PC-9 (cell line): ENCODE measurements at regions not wholly inside any gene's neighbourhood (a gene's known extent, or its start where the extent isn't known, plus 50 kb on each side); places are given as distances from the start of the nearest gene placed in this dataset.

Source experiments
- BruUV-seq: library from RNA; stranded (reverse); fragments of 400-500 nt; replicated peaks from 2 replicates; lab custom pipeline; 2021; lab: Mats Ljungman, UMichigan
- CTCF ChIA-PET: fragments of 300-600 bp; sonication (Branson Sonifier 250); formaldehyde crosslinking; loops from one replicate; lab custom pipeline; 2022; ENCODE audit warnings: antibody characterized with exemption; lab: Charles Lee
- POLR2A ChIA-PET: fragments of 300-600 bp; sonication (Branson Sonifier 250); formaldehyde crosslinking; loops from one replicate; lab custom pipeline; 2022; ENCODE audit warnings: antibody characterized with exemption; ENCODE audit not compliant: unreplicated experiment; lab: Charles Lee
- DNase-seq, 2 experiments: peaks; one replicate each; pipeline versions ENCODE4 v3.0.0 to v3.0.0-alpha.2; 2015 to 2022; ENCODE audit warnings: mixed read lengths in 1 of 2
- H2AFZ ChIP-seq: fragments of 200-600 bp; sonication (generic); 2 replicates; pipeline ENCODE4 v1.8.1; 2017; ENCODE audit warnings: antibody characterized with exemption
- H3F3A ChIP-seq: fragments of 200-600 bp; sonication (generic); 2 replicates; pipeline ENCODE4 v1.8.1; 2017; ENCODE audit warnings: antibody characterized with exemption, mild to moderate bottlenecking, low read depth; ENCODE audit not compliant: insufficient read depth
- H3K27ac ChIP-seq: fragments of 200-600 bp; sonication (generic); 2 replicates; pipeline ENCODE4 v1.6.1; 2016; ENCODE audit warnings: mixed run types
- H3K27me3 ChIP-seq: fragments of 200-600 bp; sonication (generic); 2 replicates; pipeline ENCODE4 v1.6.1; 2016; ENCODE audit warnings: low read depth, mixed run types; ENCODE audit not compliant: insufficient read depth
- H3K36me3 ChIP-seq: fragments of 200-600 bp; sonication (generic); 2 replicates; pipeline ENCODE4 v1.6.1; 2016; ENCODE audit warnings: low read depth, mixed run types
- H3K4me1 ChIP-seq: fragments of 200-600 bp; sonication (generic); replicated peaks from 2 replicates; pipeline ENCODE4 v1.6.1; 2016; ENCODE audit warnings: mixed run types; ENCODE audit not compliant: insufficient read depth
- H3K4me2 ChIP-seq: fragments of 200-600 bp; sonication (generic); 2 replicates; pipeline ENCODE4 v1.6.1; 2017; ENCODE audit warnings: mixed run types
- H3K4me3 ChIP-seq: fragments of 200-600 bp; sonication (generic); 2 replicates; pipeline ENCODE4 v1.6.1; 2016; ENCODE audit warnings: mixed run types
- H3K79me2 ChIP-seq: fragments of 200-600 bp; sonication (generic); 2 replicates; pipeline ENCODE4 v1.6.1; 2017; ENCODE audit warnings: low read depth, mixed run types
- H3K9me2 ChIP-seq: fragments of 200-600 bp; sonication (generic); 2 replicates; pipeline ENCODE4 v1.8.1; 2017; ENCODE audit warnings: mild to moderate bottlenecking; ENCODE audit not compliant: insufficient read depth
- H3K9me3 ChIP-seq: fragments of 200-600 bp; sonication (generic); 2 replicates; pipeline ENCODE4 v1.8.1; 2016; ENCODE audit warnings: low read depth; ENCODE audit not compliant: insufficient read depth
- H4K20me1 ChIP-seq: fragments of 200-600 bp; sonication (generic); 2 replicates; pipeline ENCODE4 v1.8.1; 2017; ENCODE audit not compliant: insufficient read depth
- EZH2 ChIP-seq: fragments of 200-600 bp; sonication (generic); IDR thresholded peaks from 2 replicates; pipeline ENCODE4 v1.8.0; 2017; ENCODE audit warnings: antibody characterized with exemption, low read depth
- intact Hi-C: fragments of 100-400 bp; cut with micrococcal nuclease; formaldehyde crosslinking; loops from one replicate; pipeline ENCODE4 v1.10.0; 2022; ENCODE audit not compliant: unreplicated experiment
- TF ChIP-seq, protein P1 (sequence below): fragments of 200-600 bp; sonication (generic); conservative IDR thresholded peaks from 2 replicates; pipeline ENCODE4 v1.6.1; 2017; ENCODE audit warnings: mixed run types, antibody characterized with exemption, mild to moderate bottlenecking, moderate library complexity

DNA sequence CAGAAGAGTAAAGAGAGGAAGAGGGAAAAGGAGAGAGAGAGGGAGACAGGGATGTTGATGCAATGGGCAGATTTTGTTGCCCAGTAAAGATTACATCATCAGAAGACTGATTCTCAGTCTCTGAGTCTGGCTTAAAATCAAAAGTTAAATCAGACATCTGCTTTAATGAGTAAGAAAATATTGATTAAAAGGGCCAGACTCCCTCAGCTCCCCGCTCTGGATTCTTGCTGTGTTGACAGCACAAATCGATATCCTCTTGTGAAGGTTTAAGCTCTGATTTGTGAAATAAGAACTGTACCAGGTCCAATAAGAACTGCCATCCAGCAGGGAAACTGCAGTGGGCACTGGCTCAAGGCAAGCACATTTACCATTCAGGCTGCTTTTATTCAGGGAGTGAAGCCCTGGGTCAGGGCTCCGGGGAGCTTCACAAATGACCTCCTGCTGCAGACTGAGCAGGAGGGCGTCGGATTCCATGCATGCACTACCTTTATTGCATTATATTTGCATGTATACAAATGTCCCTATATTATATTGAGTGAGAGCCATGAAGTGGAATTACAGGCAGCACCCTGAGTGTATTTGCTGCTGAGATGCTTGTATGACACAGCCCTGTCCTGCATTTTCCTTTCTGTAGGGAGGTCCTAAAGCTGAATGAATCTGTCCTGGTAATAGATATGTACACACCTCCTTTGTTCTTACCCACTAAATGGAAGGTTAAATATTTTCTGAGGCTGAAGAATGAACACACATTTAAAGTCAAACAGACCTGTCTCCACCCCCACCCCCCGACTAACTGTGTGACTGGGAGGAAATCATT is 401.5 kb downstream of the REEP3 start:
- no peaks in the 10 kb centered on the region for H3K9me3 ChIP-seq
- H3K36me3 ChIP-seq, result no peaks in the 10 kb centered on the region
- no peak overlapping the region for H2AFZ ChIP-seq
- H3K27ac ChIP-seq, result no peak overlapping the region
- H3K9me2 ChIP-seq, result no peaks in the 10 kb centered on the region
- H3K4me1 ChIP-seq, result no peaks in the 10 kb centered on the region
- peaks cover 17% of the 10 kb centered on the region for H3K27me3 ChIP-seq
- TF ChIP-seq, protein P1, sequence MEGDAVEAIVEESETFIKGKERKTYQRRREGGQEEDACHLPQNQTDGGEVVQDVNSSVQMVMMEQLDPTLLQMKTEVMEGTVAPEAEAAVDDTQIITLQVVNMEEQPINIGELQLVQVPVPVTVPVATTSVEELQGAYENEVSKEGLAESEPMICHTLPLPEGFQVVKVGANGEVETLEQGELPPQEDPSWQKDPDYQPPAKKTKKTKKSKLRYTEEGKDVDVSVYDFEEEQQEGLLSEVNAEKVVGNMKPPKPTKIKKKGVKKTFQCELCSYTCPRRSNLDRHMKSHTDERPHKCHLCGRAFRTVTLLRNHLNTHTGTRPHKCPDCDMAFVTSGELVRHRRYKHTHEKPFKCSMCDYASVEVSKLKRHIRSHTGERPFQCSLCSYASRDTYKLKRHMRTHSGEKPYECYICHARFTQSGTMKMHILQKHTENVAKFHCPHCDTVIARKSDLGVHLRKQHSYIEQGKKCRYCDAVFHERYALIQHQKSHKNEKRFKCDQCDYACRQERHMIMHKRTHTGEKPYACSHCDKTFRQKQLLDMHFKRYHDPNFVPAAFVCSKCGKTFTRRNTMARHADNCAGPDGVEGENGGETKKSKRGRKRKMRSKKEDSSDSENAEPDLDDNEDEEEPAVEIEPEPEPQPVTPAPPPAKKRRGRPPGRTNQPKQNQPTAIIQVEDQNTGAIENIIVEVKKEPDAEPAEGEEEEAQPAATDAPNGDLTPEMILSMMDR, result no peak
- no peak for TF ChIP-seq EZH2
- H3K4me2 ChIP-seq, result no peak overlapping the region
- no peaks in the 10 kb centered on the region for H4K20me1 ChIP-seq
- no peaks in the 10 kb centered on the region for H3K79me2 ChIP-seq
- ChIA-PET CTCF (no interaction called here), POLR2A (interaction anchor here (0.6 kb wide), 1 partner anchor 12 kb away, joined by 5 read pairs; no protein-coding TSS in a partner anchor)
- DNase-seq, result no peak
- intact Hi-C loops, result no loop called here
- no peaks in the 10 kb centered on the region for H3F3A ChIP-seq
- no TSS peak for BruUV-seq
- no peak overlapping the region for H3K4me3 ChIP-seq

DNA sequence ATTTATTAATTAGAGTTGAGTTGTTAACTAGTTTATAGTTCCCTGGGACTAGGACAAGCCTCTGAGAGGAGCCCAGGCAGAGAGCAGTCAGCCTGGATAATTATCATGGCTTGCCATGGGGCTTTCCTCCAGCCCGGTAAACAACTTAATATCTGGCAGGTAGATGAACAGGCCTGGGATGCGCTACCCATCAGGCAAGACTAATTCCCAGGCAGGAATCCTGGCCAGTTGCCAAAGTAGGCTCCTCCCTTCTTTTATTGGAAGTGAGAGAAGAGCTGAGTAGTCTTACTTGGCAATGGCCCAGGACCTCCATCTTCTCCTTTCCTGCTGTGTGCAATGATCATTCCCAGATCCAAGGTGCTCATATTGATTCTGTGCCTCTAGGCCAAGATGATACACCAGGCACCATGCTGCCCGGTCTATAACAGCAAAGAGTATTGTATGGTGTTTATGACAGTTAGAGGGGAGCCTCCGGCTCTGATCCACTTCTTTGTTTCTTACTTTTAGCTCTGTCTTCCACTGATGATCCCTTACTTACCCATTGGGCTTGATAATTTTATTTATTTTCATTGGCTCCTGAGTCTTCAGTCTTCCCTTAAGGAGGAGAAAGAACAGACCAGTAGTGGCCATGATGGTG is 408.7 kb downstream of the REEP3 start:
- POLR2A ChIA-PET, result no interaction called here
- Histone ChIP-seq H3K79me2 (no peaks in the 10 kb centered on the region), H3K4me2 (no peak overlapping the region), H2AFZ (no peak overlapping the region), H3K27me3 (no peaks in the 10 kb centered on the region), H3K9me2 (no peaks in the 10 kb centered on the region), H3K4me1 (no peaks in the 10 kb centered on the region), H3K27ac (no peak overlapping the region), H3K9me3 (no peaks in the 10 kb centered on the region), H3K36me3 (no peaks in the 10 kb centered on the region), H3K4me3 (no peak overlapping the region), H4K20me1 (no peaks in the 10 kb centered on the region), H3F3A (no peaks in the 10 kb centered on the region)
- no TSS peak for BruUV-seq
- intact Hi-C loops, result no loop called here
- CTCF ChIA-PET, result no interaction called here
- TF ChIP-seq EZH2, result no peak
- TF ChIP-seq, protein P1, result no peak
- DNase-seq, result no peak

DNA sequence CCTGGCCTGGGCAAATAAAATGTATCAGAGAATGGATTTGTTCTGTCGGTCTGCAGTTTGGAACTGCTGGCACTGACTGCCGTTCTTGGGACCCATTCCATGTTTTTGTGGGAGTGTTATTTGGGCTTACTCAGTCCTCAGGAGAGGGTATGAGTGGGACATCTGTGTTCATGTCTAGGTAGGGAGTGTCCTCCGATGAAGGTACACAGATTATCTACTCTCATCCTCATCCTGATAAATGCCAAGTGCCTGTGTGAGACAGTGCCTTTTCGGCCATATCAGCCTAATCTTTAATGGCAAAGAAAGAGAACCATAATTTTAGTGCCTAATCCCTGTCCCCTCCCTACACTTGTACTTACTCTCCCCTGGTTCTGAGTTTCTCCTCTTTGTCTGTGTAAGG is 409.4 kb downstream of the REEP3 start:
- H3K27me3 ChIP-seq, result no peaks in the 10 kb centered on the region
- no peaks in the 10 kb centered on the region for H3K79me2 ChIP-seq
- H3K4me2 ChIP-seq, result no peak overlapping the region
- H3K9me2 ChIP-seq, result no peaks in the 10 kb centered on the region
- intact Hi-C loops, result no loop called here
- ChIA-PET CTCF (no interaction called here), POLR2A (no interaction called here)
- no peaks in the 10 kb centered on the region for H3K4me1 ChIP-seq
- DNase-seq, result no peak
- no peak overlapping the region for H3K4me3 ChIP-seq
- no peak overlapping the region for H3K27ac ChIP-seq
- no peaks in the 10 kb centered on the region for H3F3A ChIP-seq
- no peaks in the 10 kb centered on the region for H3K36me3 ChIP-seq
- no peaks in the 10 kb centered on the region for H4K20me1 ChIP-seq
- BruUV-seq, result no TSS peak
- H2AFZ ChIP-seq, result no peak overlapping the region
- no peak for TF ChIP-seq EZH2
- TF ChIP-seq, protein P1, result no peak
- H3K9me3 ChIP-seq, result no peaks in the 10 kb centered on the region
